Stomach (tissue), 4 donors: ENCODE measurements at regions not wholly inside any gene's neighbourhood (a gene's known extent, or its start where the extent isn't known, plus 50 kb on each side); places are given as distances from the start of the nearest gene placed in this dataset.

Experiments
- CTCF ChIP-seq, 7 experiments: fragments of 450-650 bp in 4 of 7; fragments of 200-600 bp in 3 of 7; sonication (generic) in 3 of 7; IDR thresholded peaks; one replicate each; pipeline ENCODE4 v1.5.1; 2016 to 2019; ENCODE audit warnings: antibody characterized with exemption in 7 of 7, control low read depth in 2 of 7, mild to moderate bottlenecking in 1 of 7
- EP300 ChIP-seq: sonication (generic); formaldehyde crosslinking; IDR thresholded peaks from one replicate; pipeline ENCODE4 v1.6.1; 2017; ENCODE audit warnings: antibody characterized with exemption
- POLR2A ChIP-seq, 4 donors: fragments of 450-650 bp; IDR thresholded peaks; one replicate each; pipeline ENCODE4 v1.6.1; 2016; ENCODE audit warnings: antibody characterized with exemption in 4 of 4, control low read depth in 2 of 4, mild to moderate bottlenecking in 1 of 4, moderate library complexity in 1 of 4

GRCh38 chr20:24722586-24722985 lies 226.5 kb upstream of the CST7 start:
- TF ChIP-seq POLR2A (IDR thresholded peaks at IDR 0.05) (no peak), EP300 (no peak), CTCF (IDR thresholded peaks at IDR 0.05) (no peak)
